ENCODE measurements at regions not wholly inside any gene's neighbourhood (a gene's known extent, or its start where the extent isn't known, plus 50 kb on each side); places are given as distances from the start of the nearest gene placed in this dataset.

DNA sequence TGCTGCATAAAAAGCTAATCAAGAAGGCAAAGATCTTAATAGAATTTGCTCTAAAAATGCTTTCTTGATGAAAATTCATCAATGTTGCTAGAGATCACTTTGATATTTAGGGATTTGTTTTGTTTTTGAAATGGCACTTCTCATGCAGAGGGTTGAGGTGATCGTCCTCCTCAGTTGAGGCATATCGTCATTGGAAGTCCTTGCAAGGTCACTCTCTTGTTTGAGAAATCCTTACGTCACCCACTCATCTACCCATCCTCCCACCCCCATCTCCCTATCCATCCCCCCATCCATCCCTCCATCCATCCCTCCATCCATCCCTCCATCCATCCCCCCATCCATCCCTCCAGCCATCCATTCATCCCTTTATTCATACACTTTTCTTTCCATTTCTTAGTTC lies 133.7 kb downstream of the THNSL2 start:
- TF ChIP-seq EZH2 (IDR thresholded peaks at IDR 0.05) (no peak), POLR2AphosphoS5 (IDR thresholded peaks at IDR 0.05; ENCODE audit: borderline replicate concordance, low read depth, low read length) (no peak), FOXP2 (optimal IDR thresholded peaks at IDR 0.05; ENCODE audit: control extremely low read depth, extremely low read length, insufficient read depth) (no peak)

Data from SK-N-MC (cell line).